KMS-11 (cell line): ENCODE measurements at regions not wholly inside any gene's neighbourhood (a gene's known extent, or its start where the extent isn't known, plus 50 kb on each side); places are given as distances from the start of the nearest gene placed in this dataset.

Experiments
- H2AFZ ChIP-seq: fragments of 200-600 bp; sonication (generic); 2 replicates; pipeline ENCODE4 v1.6.1; 2016; ENCODE audit warnings: antibody characterized with exemption, mixed run types, low read depth
- H3K27ac ChIP-seq: fragments of 200-600 bp; sonication (generic); 2 replicates; pipeline ENCODE4 v1.6.1; 2016; ENCODE audit warnings: mild to moderate bottlenecking, mixed run types
- H3K27me3 ChIP-seq: fragments of 200-600 bp; sonication (generic); 2 replicates; pipeline ENCODE4 v1.6.1; 2017; ENCODE audit warnings: mild to moderate bottlenecking, low read depth, mixed run types, moderate library complexity; ENCODE audit not compliant: insufficient read depth
- H3K36me3 ChIP-seq: fragments of 200-600 bp; sonication (generic); 2 replicates; pipeline ENCODE4 v1.6.1; 2017; ENCODE audit warnings: mild to moderate bottlenecking, mixed run types; ENCODE audit not compliant: insufficient read depth
- H3K4me1 ChIP-seq: fragments of 200-600 bp; sonication (generic); 2 replicates; pipeline ENCODE4 v1.6.1; 2016; ENCODE audit warnings: mild to moderate bottlenecking, low read depth, mixed run types; ENCODE audit not compliant: poor library complexity, severe bottlenecking
- H3K4me2 ChIP-seq: fragments of 200-600 bp; sonication (generic); 2 replicates; pipeline ENCODE4 v1.7.0; 2016; ENCODE audit warnings: mild to moderate bottlenecking, mixed run types
- H3K4me3 ChIP-seq: fragments of 200-600 bp; sonication (generic); IDR thresholded peaks from 2 replicates; pipeline ENCODE4 v1.6.1; 2017; ENCODE audit warnings: low read depth, low read length, mixed read lengths; ENCODE audit not compliant: insufficient read depth
- H3K79me2 ChIP-seq: fragments of 200-600 bp; sonication (generic); 2 replicates; pipeline ENCODE4 v1.6.1; 2016; ENCODE audit warnings: low read depth, mixed run types; ENCODE audit not compliant: insufficient read depth
- H3K9ac ChIP-seq: fragments of 200-600 bp; sonication (generic); 2 replicates; pipeline ENCODE4 v1.6.1; 2016; ENCODE audit warnings: mild to moderate bottlenecking, mixed run types
- H4K20me1 ChIP-seq: fragments of 200-600 bp; sonication (generic); 2 replicates; pipeline ENCODE4 v1.6.1; 2016; ENCODE audit warnings: mild to moderate bottlenecking, mixed run types; ENCODE audit not compliant: insufficient read depth
- CTCF ChIP-seq: fragments of 200-600 bp; sonication (generic); conservative IDR thresholded peaks from 2 replicates; pipeline ENCODE4 v1.6.1; 2017; ENCODE audit warnings: low read depth, mild to moderate bottlenecking, antibody characterized with exemption, low read length, moderate library complexity, mixed read lengths

GRCh38 chr5:174363934-174364333 lies 318.4 kb downstream of the NSG2 start:
- TF ChIP-seq CTCF = no peak
- Histone ChIP-seq H3K79me2 (no peaks in the 10 kb centered on the region), H3K4me3 (no peak overlapping the region), H3K27me3 (no peaks in the 10 kb centered on the region), H3K36me3 (no peaks in the 10 kb centered on the region), H3K27ac (no peak overlapping the region), H3K4me1 (no peaks in the 10 kb centered on the region), H4K20me1 (no peaks in the 10 kb centered on the region), H2AFZ (no peak overlapping the region), H3K9ac (no peak overlapping the region), H3K4me2 (no peak overlapping the region)

- no peak overlapping the region for H3K4me3 ChIP-seq
- no peak overlapping the region for H3K27ac ChIP-seq
- no peaks in the 10 kb centered on the region for H3K27me3 ChIP-seq
- H2AFZ ChIP-seq = no peak overlapping the region
- H3K9ac ChIP-seq = no peak overlapping the region
- H3K4me2 ChIP-seq = no peak overlapping the region
- no peak for TF ChIP-seq CTCF
- H4K20me1 ChIP-seq = no peaks in the 10 kb centered on the region
- H3K4me1 ChIP-seq = no peaks in the 10 kb centered on the region
- H3K36me3 ChIP-seq = no peaks in the 10 kb centered on the region
- no peaks in the 10 kb centered on the region for H3K79me2 ChIP-seq
These were observed 319.2 kb downstream of the NSG2 start for GRCh38 chr5:174364676-174365075.

GRCh38 chr5:174371600-174372094 lies 326.1 kb downstream of the NSG2 start:
- H3K9ac ChIP-seq = no peak overlapping the region
- no peak for TF ChIP-seq CTCF
- H3K4me1 ChIP-seq = no peaks in the 10 kb centered on the region
- no peaks in the 10 kb centered on the region for H3K27me3 ChIP-seq
- H3K4me3 ChIP-seq = no peak overlapping the region
- no peaks in the 10 kb centered on the region for H4K20me1 ChIP-seq
- H3K79me2 ChIP-seq = no peaks in the 10 kb centered on the region
- no peak overlapping the region for H3K4me2 ChIP-seq
- H3K27ac ChIP-seq = no peak overlapping the region
- H2AFZ ChIP-seq = no peak overlapping the region
- H3K36me3 ChIP-seq = no peaks in the 10 kb centered on the region

GRCh38 chr5:174374206-174374605 lies 328.7 kb downstream of the NSG2 start:
- H3K27ac ChIP-seq = no peak overlapping the region
- no peaks in the 10 kb centered on the region for H4K20me1 ChIP-seq
- no peaks in the 10 kb centered on the region for H3K27me3 ChIP-seq
- no peaks in the 10 kb centered on the region for H3K79me2 ChIP-seq
- H3K9ac ChIP-seq = no peak overlapping the region
- H3K4me3 ChIP-seq = no peak overlapping the region
- no peaks in the 10 kb centered on the region for H3K4me1 ChIP-seq
- H3K36me3 ChIP-seq = no peaks in the 10 kb centered on the region
- no peak overlapping the region for H3K4me2 ChIP-seq
- no peak for TF ChIP-seq CTCF
- no peak overlapping the region for H2AFZ ChIP-seq

GRCh38 chr5:174376056-174376455 lies 330.6 kb downstream of the NSG2 start:
- Histone ChIP-seq H3K4me3 (no peak overlapping the region), H2AFZ (no peak overlapping the region), H3K79me2 (no peaks in the 10 kb centered on the region), H3K27me3 (no peaks in the 10 kb centered on the region), H3K9ac (no peak overlapping the region), H3K4me2 (no peak overlapping the region), H4K20me1 (no peaks in the 10 kb centered on the region), H3K36me3 (no peaks in the 10 kb centered on the region), H3K4me1 (no peaks in the 10 kb centered on the region), H3K27ac (no peak overlapping the region)
- no peak for TF ChIP-seq CTCF
